ENCODE measurements at regions not wholly inside any gene's neighbourhood (a gene's known extent, or its start where the extent isn't known, plus 50 kb on each side); places are given as distances from the start of the nearest gene placed in this dataset.
"Not testable (repeated sequence)": the region's sequence is repeated elsewhere in the genome, so short reads cannot be mapped to it uniquely, and the experiment has no call there.

DNA sequence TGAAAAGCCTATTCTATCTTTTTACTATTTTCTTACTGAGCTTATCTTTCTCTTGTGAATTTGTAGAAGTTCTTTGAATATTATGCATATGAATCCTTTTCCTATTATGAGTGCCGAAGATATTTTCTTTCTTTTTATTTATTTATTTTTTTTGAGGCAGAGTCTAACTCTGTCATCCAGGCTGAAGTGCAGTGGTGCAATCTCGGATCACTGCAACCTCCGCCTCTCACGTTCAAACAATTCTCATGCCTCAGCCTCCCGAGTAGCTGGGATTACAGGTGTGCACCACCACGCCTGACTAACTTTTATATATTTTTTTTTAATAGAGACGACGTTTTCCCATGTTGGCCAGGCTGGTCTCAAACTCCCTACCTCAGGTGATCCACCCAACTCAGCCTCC lies 109.8 kb downstream of the RHOU start:
- Histone ChIP-seq H3K4me3 (no peak overlapping the region), H3K27ac (no peak overlapping the region), H3K27me3 (no peaks in the 10 kb centered on the region), H3K4me1 (no peaks in the 10 kb centered on the region), H3K9me3 (peaks cover 0 to 14% (median 0%) of the 10 kb centered on the region in 3 donors), H3K36me3 (no peaks in the 10 kb centered on the region)
- no peak for ATAC-seq
- TF ChIP-seq POLR2AphosphoS5 (IDR thresholded peaks at IDR 0.05) (no peak), EP300 (IDR thresholded peaks at IDR 0.05) (no peak), POLR2A (IDR thresholded peaks at IDR 0.05) (no peak)
- TF ChIP-seq, protein P1, sequence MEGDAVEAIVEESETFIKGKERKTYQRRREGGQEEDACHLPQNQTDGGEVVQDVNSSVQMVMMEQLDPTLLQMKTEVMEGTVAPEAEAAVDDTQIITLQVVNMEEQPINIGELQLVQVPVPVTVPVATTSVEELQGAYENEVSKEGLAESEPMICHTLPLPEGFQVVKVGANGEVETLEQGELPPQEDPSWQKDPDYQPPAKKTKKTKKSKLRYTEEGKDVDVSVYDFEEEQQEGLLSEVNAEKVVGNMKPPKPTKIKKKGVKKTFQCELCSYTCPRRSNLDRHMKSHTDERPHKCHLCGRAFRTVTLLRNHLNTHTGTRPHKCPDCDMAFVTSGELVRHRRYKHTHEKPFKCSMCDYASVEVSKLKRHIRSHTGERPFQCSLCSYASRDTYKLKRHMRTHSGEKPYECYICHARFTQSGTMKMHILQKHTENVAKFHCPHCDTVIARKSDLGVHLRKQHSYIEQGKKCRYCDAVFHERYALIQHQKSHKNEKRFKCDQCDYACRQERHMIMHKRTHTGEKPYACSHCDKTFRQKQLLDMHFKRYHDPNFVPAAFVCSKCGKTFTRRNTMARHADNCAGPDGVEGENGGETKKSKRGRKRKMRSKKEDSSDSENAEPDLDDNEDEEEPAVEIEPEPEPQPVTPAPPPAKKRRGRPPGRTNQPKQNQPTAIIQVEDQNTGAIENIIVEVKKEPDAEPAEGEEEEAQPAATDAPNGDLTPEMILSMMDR (IDR thresholded peaks at IDR 0.05) = no peak
- whole genome bisulfite sequencing, 2 donors (ENCODE audit: low coverage in 1 of 2) = 92 to 94% methylated on average over 8 of the region's 8 CpGs

DNA sequence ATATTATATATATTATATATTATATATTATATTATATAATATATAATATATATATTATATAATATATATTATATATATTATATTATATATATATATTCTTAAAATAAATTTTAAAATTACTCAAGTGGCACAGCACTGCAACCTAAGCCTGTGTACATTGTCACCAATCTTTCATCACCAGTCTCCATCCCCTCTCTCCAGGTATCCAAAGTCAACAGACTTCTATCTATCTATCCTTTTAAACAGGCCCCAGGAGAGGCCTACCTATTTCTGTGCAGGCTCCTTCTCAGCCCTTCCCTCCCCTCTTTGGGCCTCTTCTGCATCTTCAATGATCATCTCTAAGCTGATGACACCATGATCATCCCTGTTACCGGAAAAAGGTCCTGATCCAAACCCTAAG lies 111.7 kb downstream of the RHOU start:
- Histone ChIP-seq H3K9me3 (peaks cover 0 to 14% (median 0%) of the 10 kb centered on the region in 3 donors), H3K27me3 (no peaks in the 10 kb centered on the region), H3K4me3 (no peak overlapping the region), H3K36me3 (no peaks in the 10 kb centered on the region), H3K4me1 (no peaks in the 10 kb centered on the region), H3K27ac (no peak overlapping the region)
- TF ChIP-seq POLR2AphosphoS5 (IDR thresholded peaks at IDR 0.05) (no peak), POLR2A (IDR thresholded peaks at IDR 0.05) (no peak), EP300 (IDR thresholded peaks at IDR 0.05) (no peak)
- TF ChIP-seq, protein P1 (IDR thresholded peaks at IDR 0.05) = no peak
- no peak for ATAC-seq
- WGBS, 2 donors (ENCODE audit: low coverage in 1 of 2) = no CpG with 5 or more reads among the region's 1 CpG

- not testable (repeated sequence) for ATAC-seq, H3K4me3 ChIP-seq, H3K36me3 ChIP-seq, H3K27me3 ChIP-seq, H3K27ac ChIP-seq, H3K4me1 ChIP-seq
- peaks cover 0 to 10% (median 0%) of the 10 kb centered on the region in 3 donors for H3K9me3 ChIP-seq
- 93 to 100% methylated on average over 2 of the region's 2 CpGs for WGBS, 2 donors (ENCODE audit: low coverage in 1 of 2)
Observed at GRCh38 chr1:228847451-228847850, 112.2 kb downstream of the RHOU start.

- TF ChIP-seq POLR2AphosphoS5 (IDR thresholded peaks at IDR 0.05) = no peak
- no peak for TF ChIP-seq POLR2A (IDR thresholded peaks at IDR 0.05)
- TF ChIP-seq, protein P1 (IDR thresholded peaks at IDR 0.05) = no peak
- TF ChIP-seq EP300 (IDR thresholded peaks at IDR 0.05) = no peak
- H3K27ac ChIP-seq = no peak overlapping the region
- H3K27me3 ChIP-seq = no peaks in the 10 kb centered on the region
- H3K4me3 ChIP-seq = no peak overlapping the region
- H3K4me1 ChIP-seq = no peaks in the 10 kb centered on the region
- WGBS, 2 donors (ENCODE audit: low coverage in 1 of 2) = 40% methylated on average over 2 of the region's 2 CpGs; no CpG with 5 or more reads in 1 of the 2 donors
- H3K36me3 ChIP-seq = no peaks in the 10 kb centered on the region
- H3K9me3 ChIP-seq = peaks cover 0 to under 1% (median 0%) of the 10 kb centered on the region in 3 donors
- ATAC-seq = no peak
Observed at GRCh38 chr1:228848406-228848805, 113.1 kb downstream of the RHOU start.

DNA sequence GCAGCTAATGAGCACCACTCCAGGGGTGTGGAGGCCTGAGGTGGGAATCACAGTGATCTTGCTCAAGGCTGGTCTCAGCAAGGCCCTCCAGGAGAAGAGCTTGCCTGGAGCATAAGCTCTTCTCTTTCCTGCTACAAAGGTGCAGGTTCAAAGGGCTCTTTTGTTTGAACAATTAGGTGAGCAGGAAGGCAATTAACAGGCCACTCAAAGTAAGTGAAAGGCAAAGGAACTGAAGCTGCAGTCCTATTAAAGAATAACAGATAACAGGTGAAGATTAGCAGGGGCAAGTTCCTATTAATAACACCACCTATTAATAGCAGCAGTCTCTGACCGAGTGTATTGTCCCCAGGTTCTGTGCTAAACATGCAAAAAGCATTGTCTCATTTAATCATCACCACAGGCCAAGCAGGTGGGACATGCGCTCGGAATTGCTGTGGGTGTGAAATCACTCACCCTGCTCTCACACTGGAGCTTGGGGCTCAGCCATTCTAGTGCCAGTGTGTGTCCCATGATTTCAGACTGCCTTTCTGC lies 113.8 kb downstream of the RHOU start:
- 68 to 74% methylated on average over 2 to 3 of the region's 3 CpGs for WGBS, 2 donors (ENCODE audit: low coverage in 1 of 2)
- no peak for TF ChIP-seq POLR2AphosphoS5 (IDR thresholded peaks at IDR 0.05)
- TF ChIP-seq EP300 (IDR thresholded peaks at IDR 0.05) = no peak
- TF ChIP-seq, protein P1 (IDR thresholded peaks at IDR 0.05) = no peak
- no peaks in the 10 kb centered on the region for H3K27me3 ChIP-seq
- no peak overlapping the region for H3K4me3 ChIP-seq
- ATAC-seq = no peak
- no peaks in the 10 kb centered on the region for H3K9me3 ChIP-seq
- H3K4me1 ChIP-seq = no peaks in the 10 kb centered on the region
- H3K27ac ChIP-seq = no peak overlapping the region
- H3K36me3 ChIP-seq = no peaks in the 10 kb centered on the region
